Adrenal gland (tissue), 5 donors: ENCODE measurements at regions not wholly inside any gene's neighbourhood (a gene's known extent, or its start where the extent isn't known, plus 50 kb on each side); places are given as distances from the start of the nearest gene placed in this dataset.

ENCODE experiments used
- CTCF ChIP-seq, 6 experiments: fragments of 450-650 bp in 4 of 6; fragments of 200-600 bp in 2 of 6; sonication (generic) in 1 of 6; IDR thresholded peaks; 1 replicate in 5 of 6; 2 replicates in 1 of 6; pipeline versions ENCODE4 v1.5.1 to v1.8.0; 2016 to 2021; ENCODE audit warnings: antibody characterized with exemption in 6 of 6, mild to moderate bottlenecking in 2 of 6, moderate library complexity in 1 of 6
- POLR2A ChIP-seq, 2 donors: fragments of 450-650 bp; IDR thresholded peaks; one replicate each; pipeline ENCODE4 v1.6.1; 2017; ENCODE audit warnings: antibody characterized with exemption in 2 of 2, mild to moderate bottlenecking in 2 of 2, moderate library complexity in 1 of 2
- donor health status: DM: no; HTN: no; CAD: no.

GRCh38 chr6:80469977-80470376, 363.5 kb downstream of the BCKDHB start:
- TF ChIP-seq POLR2A (IDR thresholded peaks at IDR 0.05) (no peak), CTCF (IDR thresholded peaks at IDR 0.05) (no peak)
